ENCODE measurements at regions not wholly inside any gene's neighbourhood (a gene's known extent, or its start where the extent isn't known, plus 50 kb on each side); places are given as distances from the start of the nearest gene placed in this dataset.

DNA sequence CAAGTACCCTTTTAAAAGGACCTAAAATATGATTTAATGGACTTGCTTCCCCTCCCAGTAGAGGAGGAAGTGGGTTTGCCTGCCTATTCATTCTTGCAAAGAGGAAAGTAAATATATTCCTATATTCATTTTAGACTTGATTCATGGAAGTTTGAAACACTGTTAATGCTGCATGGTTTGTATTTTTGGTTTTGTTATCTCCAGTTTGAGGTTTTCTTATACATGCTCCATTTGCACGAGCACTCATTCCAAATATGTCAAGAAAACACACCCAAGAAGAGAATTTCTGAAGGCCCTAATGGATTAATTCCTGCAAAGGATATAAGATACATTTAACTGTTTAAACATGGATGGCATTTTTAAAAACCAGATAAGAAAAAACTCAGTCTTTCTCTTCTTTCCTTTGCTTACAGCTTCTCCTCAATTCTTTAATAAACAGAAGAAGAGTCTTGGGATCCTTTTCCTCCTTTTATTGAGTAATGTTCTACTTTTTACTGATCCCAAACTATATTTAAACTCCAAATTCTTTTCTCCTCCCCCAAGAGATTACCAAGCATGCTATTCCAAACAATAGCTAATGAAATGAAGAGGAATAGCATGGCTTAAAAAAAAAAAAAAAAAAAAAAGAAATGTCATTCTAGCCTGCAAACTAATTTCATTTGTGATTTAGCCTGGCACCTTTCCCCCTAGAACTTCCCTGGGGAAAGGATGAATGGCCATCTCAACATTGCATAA is 54.6 kb upstream of the LDB2 start:
- TF ChIP-seq, protein P1, sequence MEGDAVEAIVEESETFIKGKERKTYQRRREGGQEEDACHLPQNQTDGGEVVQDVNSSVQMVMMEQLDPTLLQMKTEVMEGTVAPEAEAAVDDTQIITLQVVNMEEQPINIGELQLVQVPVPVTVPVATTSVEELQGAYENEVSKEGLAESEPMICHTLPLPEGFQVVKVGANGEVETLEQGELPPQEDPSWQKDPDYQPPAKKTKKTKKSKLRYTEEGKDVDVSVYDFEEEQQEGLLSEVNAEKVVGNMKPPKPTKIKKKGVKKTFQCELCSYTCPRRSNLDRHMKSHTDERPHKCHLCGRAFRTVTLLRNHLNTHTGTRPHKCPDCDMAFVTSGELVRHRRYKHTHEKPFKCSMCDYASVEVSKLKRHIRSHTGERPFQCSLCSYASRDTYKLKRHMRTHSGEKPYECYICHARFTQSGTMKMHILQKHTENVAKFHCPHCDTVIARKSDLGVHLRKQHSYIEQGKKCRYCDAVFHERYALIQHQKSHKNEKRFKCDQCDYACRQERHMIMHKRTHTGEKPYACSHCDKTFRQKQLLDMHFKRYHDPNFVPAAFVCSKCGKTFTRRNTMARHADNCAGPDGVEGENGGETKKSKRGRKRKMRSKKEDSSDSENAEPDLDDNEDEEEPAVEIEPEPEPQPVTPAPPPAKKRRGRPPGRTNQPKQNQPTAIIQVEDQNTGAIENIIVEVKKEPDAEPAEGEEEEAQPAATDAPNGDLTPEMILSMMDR (IDR thresholded peaks at IDR 0.05; ENCODE audit: unreplicated experiment) = no peak
- H3K27ac Mint-ChIP-seq (ENCODE audit: unreplicated experiment) = no peak overlapping the region
- peaks cover 7% of the 10 kb centered on the region for H3K9me3 Mint-ChIP-seq (ENCODE audit: low read depth, unreplicated experiment)
- intact Hi-C loops (cut with micrococcal nuclease; ENCODE audit: unreplicated experiment) = no loop called here
- BruUV-seq (replicated peaks) = no TSS peak
- H3K4me1 Mint-ChIP-seq (ENCODE audit: low read depth, unreplicated experiment) = no peaks in the 10 kb centered on the region
- CTCF ChIA-PET = no interaction called here
- no peak for DNase-seq
- no peaks in the 10 kb centered on the region for H3K36me3 Mint-ChIP-seq (ENCODE audit: insufficient read depth, unreplicated experiment)
- H3K27me3 Mint-ChIP-seq (ENCODE audit: unreplicated experiment) = no peaks in the 10 kb centered on the region
- H3K4me3 Mint-ChIP-seq (ENCODE audit: low read depth, unreplicated experiment) = no peak overlapping the region

DNA sequence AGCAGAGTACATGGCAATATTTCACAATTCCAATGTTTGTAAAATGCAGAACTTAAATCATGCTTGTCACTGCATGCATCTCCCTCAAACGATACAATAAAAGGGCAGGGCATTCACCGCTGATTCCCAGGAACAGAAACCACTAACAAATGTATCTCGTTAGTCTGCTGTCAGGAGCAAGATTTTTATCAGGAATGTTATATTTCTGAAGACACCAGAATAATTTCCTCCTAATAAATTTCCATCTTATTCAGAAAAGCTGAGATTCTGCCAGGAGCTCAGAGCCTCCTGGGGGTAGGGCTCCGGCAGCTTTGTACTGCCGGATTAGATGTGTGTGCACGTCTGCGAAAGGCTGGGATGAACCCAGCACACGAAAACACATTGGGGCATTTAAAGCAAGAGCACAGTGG is 54.0 kb upstream of the LDB2 start:
- Mint-ChIP-seq H3K9me3 (ENCODE audit: low read depth, unreplicated experiment) (peaks cover 7% of the 10 kb centered on the region), H3K4me3 (ENCODE audit: low read depth, unreplicated experiment) (no peak overlapping the region), H3K36me3 (ENCODE audit: insufficient read depth, unreplicated experiment) (no peaks in the 10 kb centered on the region), H3K27ac (ENCODE audit: unreplicated experiment) (no peak overlapping the region), H3K27me3 (ENCODE audit: unreplicated experiment) (no peaks in the 10 kb centered on the region), H3K4me1 (ENCODE audit: low read depth, unreplicated experiment) (no peaks in the 10 kb centered on the region)
- DNase-seq = no peak
- intact Hi-C loops (cut with micrococcal nuclease; ENCODE audit: unreplicated experiment) = no loop called here
- TF ChIP-seq, protein P1 (IDR thresholded peaks at IDR 0.05; ENCODE audit: unreplicated experiment) = no peak
- BruUV-seq (replicated peaks) = no TSS peak
- CTCF ChIA-PET = no interaction called here
